ENCODE measurements at regions not wholly inside any gene's neighbourhood (a gene's known extent, or its start where the extent isn't known, plus 50 kb on each side); places are given as distances from the start of the nearest gene placed in this dataset.

GRCh38 chr2:128451084-128452023 is 132.7 kb upstream of the HS6ST1 start:
- Histone ChIP-seq H3K9me3 (ENCODE audit: insufficient read depth, low read depth, low read length) (peaks cover 5% of the 10 kb centered on the region), H3K9ac (ENCODE audit: low read depth, low read length) (no peak overlapping the region), H3K36me3 (ENCODE audit: insufficient read depth, low read depth, low read length) (no peaks in the 10 kb centered on the region), H3K4me1 (ENCODE audit: insufficient read depth, low read length) (no peaks in the 10 kb centered on the region), H3K27me3 (ENCODE audit: insufficient read depth, low read length) (no peaks in the 10 kb centered on the region), H3K27ac (ENCODE audit: low read length) (no peak overlapping the region), H3K4me3 (ENCODE audit: low read length) (no peak overlapping the region)

GRCh38 chr2:128452024-128452411 is 133.3 kb upstream of the HS6ST1 start:
- no peaks in the 10 kb centered on the region for H3K27me3 ChIP-seq (ENCODE audit: insufficient read depth, low read length)
- peaks cover 5% of the 10 kb centered on the region for H3K9me3 ChIP-seq (ENCODE audit: insufficient read depth, low read depth, low read length)
- H3K4me3 ChIP-seq (ENCODE audit: low read length): no peak overlapping the region
- no peaks in the 10 kb centered on the region for H3K36me3 ChIP-seq (ENCODE audit: insufficient read depth, low read depth, low read length)
- no peak overlapping the region for H3K9ac ChIP-seq (ENCODE audit: low read depth, low read length)
- no peak overlapping the region for H3K27ac ChIP-seq (ENCODE audit: low read length)
- no peaks in the 10 kb centered on the region for H3K4me1 ChIP-seq (ENCODE audit: insufficient read depth, low read length)

- no peaks in the 10 kb centered on the region for H3K4me1 ChIP-seq (ENCODE audit: insufficient read depth, low read length)
- H3K36me3 ChIP-seq (ENCODE audit: insufficient read depth, low read depth, low read length): no peaks in the 10 kb centered on the region
- no peak overlapping the region for H3K27ac ChIP-seq (ENCODE audit: low read length)
- no peak overlapping the region for H3K9ac ChIP-seq (ENCODE audit: low read depth, low read length)
- no peak overlapping the region for H3K4me3 ChIP-seq (ENCODE audit: low read length)
- peaks cover 5% of the 10 kb centered on the region for H3K9me3 ChIP-seq (ENCODE audit: insufficient read depth, low read depth, low read length)
- H3K27me3 ChIP-seq (ENCODE audit: insufficient read depth, low read length): no peaks in the 10 kb centered on the region
Measured at GRCh38 chr2:128452536-128453530, 134.2 kb upstream of the HS6ST1 start.

GRCh38 chr2:128454980-128455720 is 136.5 kb upstream of the HS6ST1 start:
- peaks cover 5% of the 10 kb centered on the region for H3K9me3 ChIP-seq (ENCODE audit: insufficient read depth, low read depth, low read length)
- H3K4me3 ChIP-seq (ENCODE audit: low read length): no peak overlapping the region
- H3K4me1 ChIP-seq (ENCODE audit: insufficient read depth, low read length): no peaks in the 10 kb centered on the region
- no peaks in the 10 kb centered on the region for H3K36me3 ChIP-seq (ENCODE audit: insufficient read depth, low read depth, low read length)
- no peak overlapping the region for H3K27ac ChIP-seq (ENCODE audit: low read length)
- H3K27me3 ChIP-seq (ENCODE audit: insufficient read depth, low read length): no peaks in the 10 kb centered on the region
- H3K9ac ChIP-seq (ENCODE audit: low read depth, low read length): no peak overlapping the region

GRCh38 chr2:128455721-128456050 is 137.0 kb upstream of the HS6ST1 start:
- Histone ChIP-seq H3K36me3 (ENCODE audit: insufficient read depth, low read depth, low read length) (no peaks in the 10 kb centered on the region), H3K27me3 (ENCODE audit: insufficient read depth, low read length) (no peaks in the 10 kb centered on the region), H3K4me3 (ENCODE audit: low read length) (no peak overlapping the region), H3K9ac (ENCODE audit: low read depth, low read length) (no peak overlapping the region), H3K27ac (ENCODE audit: low read length) (no peak overlapping the region), H3K4me1 (ENCODE audit: insufficient read depth, low read length) (no peaks in the 10 kb centered on the region), H3K9me3 (ENCODE audit: insufficient read depth, low read depth, low read length) (peaks cover 5% of the 10 kb centered on the region; the same call in 1 of the 2 replicates)

- Histone ChIP-seq H3K27me3 (ENCODE audit: insufficient read depth, low read length) (no peaks in the 10 kb centered on the region), H3K9me3 (ENCODE audit: insufficient read depth, low read depth, low read length) (peaks cover 5% of the 10 kb centered on the region; the same call in 1 of the 2 replicates), H3K27ac (ENCODE audit: low read length) (no peak overlapping the region), H3K4me3 (ENCODE audit: low read length) (no peak overlapping the region), H3K4me1 (ENCODE audit: insufficient read depth, low read length) (no peaks in the 10 kb centered on the region), H3K36me3 (ENCODE audit: insufficient read depth, low read depth, low read length) (no peaks in the 10 kb centered on the region), H3K9ac (ENCODE audit: low read depth, low read length) (no peak overlapping the region)
Measured at GRCh38 chr2:128456281-128456680, 137.6 kb upstream of the HS6ST1 start.

GRCh38 chr2:128457006-128457604 is 138.4 kb upstream of the HS6ST1 start:
- Histone ChIP-seq H3K4me3 (ENCODE audit: low read length) (no peak overlapping the region), H3K27ac (ENCODE audit: low read length) (no peak overlapping the region), H3K9ac (ENCODE audit: low read depth, low read length) (no peak overlapping the region), H3K4me1 (ENCODE audit: insufficient read depth, low read length) (no peaks in the 10 kb centered on the region), H3K27me3 (ENCODE audit: insufficient read depth, low read length) (no peaks in the 10 kb centered on the region), H3K9me3 (ENCODE audit: insufficient read depth, low read depth, low read length) (peaks cover 5% of the 10 kb centered on the region; the same call in 1 of the 2 replicates), H3K36me3 (ENCODE audit: insufficient read depth, low read depth, low read length) (no peaks in the 10 kb centered on the region)

GRCh38 chr2:128457716-128458115 is 139.0 kb upstream of the HS6ST1 start:
- H3K36me3 ChIP-seq (ENCODE audit: insufficient read depth, low read depth, low read length): no peaks in the 10 kb centered on the region
- no peak overlapping the region for H3K4me3 ChIP-seq (ENCODE audit: low read length)
- no peaks in the 10 kb centered on the region for H3K27me3 ChIP-seq (ENCODE audit: insufficient read depth, low read length)
- H3K9me3 ChIP-seq (ENCODE audit: insufficient read depth, low read depth, low read length): peaks cover 5% of the 10 kb centered on the region; the same call in 1 of the 2 replicates
- no peak overlapping the region for H3K27ac ChIP-seq (ENCODE audit: low read length)
- H3K9ac ChIP-seq (ENCODE audit: low read depth, low read length): no peak overlapping the region
- H3K4me1 ChIP-seq (ENCODE audit: insufficient read depth, low read length): no peaks in the 10 kb centered on the region

GRCh38 chr2:128458505-128458904 is 139.8 kb upstream of the HS6ST1 start:
- Histone ChIP-seq H3K4me1 (ENCODE audit: insufficient read depth, low read length) (no peaks in the 10 kb centered on the region), H3K4me3 (ENCODE audit: low read length) (no peak overlapping the region)

GRCh38 chr2:128464456-128464855 is 145.8 kb upstream of the HS6ST1 start:
- no peak overlapping the region for H3K4me3 ChIP-seq (ENCODE audit: low read length)
- H3K4me1 ChIP-seq (ENCODE audit: insufficient read depth, low read length): no peaks in the 10 kb centered on the region
- no peaks in the 10 kb centered on the region for H3K27me3 ChIP-seq (ENCODE audit: insufficient read depth, low read length)
- no peak overlapping the region for H3K9ac ChIP-seq (ENCODE audit: low read depth, low read length)
- no peaks in the 10 kb centered on the region for H3K36me3 ChIP-seq (ENCODE audit: insufficient read depth, low read depth, low read length)
- peaks cover 8% of the 10 kb centered on the region; the same call in 1 of the 2 replicates for H3K9me3 ChIP-seq (ENCODE audit: insufficient read depth, low read depth, low read length)
- no peak overlapping the region for H3K27ac ChIP-seq (ENCODE audit: low read length)

More at GRCh38 chr2:128458505-128458904, 139.8 kb upstream of the HS6ST1 start:
- Histone ChIP-seq H3K9ac (ENCODE audit: low read depth, low read length) (no peak overlapping the region), H3K27me3 (ENCODE audit: insufficient read depth, low read length) (no peaks in the 10 kb centered on the region), H3K36me3 (ENCODE audit: insufficient read depth, low read depth, low read length) (no peaks in the 10 kb centered on the region), H3K9me3 (ENCODE audit: insufficient read depth, low read depth, low read length) (peaks cover 5% of the 10 kb centered on the region; the same call in 1 of the 2 replicates), H3K27ac (ENCODE audit: low read length) (no peak overlapping the region)
